ENCODE measurements at regions not wholly inside any gene's neighbourhood (a gene's known extent, or its start where the extent isn't known, plus 50 kb on each side); places are given as distances from the start of the nearest gene placed in this dataset.

GRCh38 chr6:145228962-145229582 lies 506.2 kb downstream of the EPM2A start:
- Histone ChIP-seq H3K27ac (ENCODE audit: low read depth) (no peak overlapping the region), H3K36me3 (ENCODE audit: insufficient read depth) (no peaks in the 10 kb centered on the region), H2AFZ (no peak overlapping the region), H3K4me2 (no peak overlapping the region), H3K27me3 (ENCODE audit: insufficient read depth) (no peaks in the 10 kb centered on the region), H3K79me2 (replicated peaks; ENCODE audit: insufficient read depth) (no peaks in the 10 kb centered on the region), H4K20me1 (replicated peaks; ENCODE audit: insufficient read depth) (no peaks in the 10 kb centered on the region), H3K9me2 (ENCODE audit: insufficient read depth) (peaks cover 6% of the 10 kb centered on the region), H3F3A (replicated peaks; ENCODE audit: low read depth) (no peaks in the 10 kb centered on the region), H3K4me1 (ENCODE audit: insufficient read depth) (no peaks in the 10 kb centered on the region), H3K4me3 (no peak overlapping the region)
- Mint-ChIP-seq H3K27me3 (ENCODE audit: insufficient read depth, low read depth, poor library complexity) (no peaks in the 10 kb centered on the region), H3K36me3 (ENCODE audit: low read depth) (no peaks in the 10 kb centered on the region), H3K4me3 (no peak overlapping the region), H3K9me3 (no peaks in the 10 kb centered on the region), H3K4me1 (no peaks in the 10 kb centered on the region), H3K27ac (no peak overlapping the region)
- ATAC-seq (no peak), DNase-seq (ENCODE audit: low spot score) (no peak)
- no peak for TF ChIP-seq CTCF (conservative IDR thresholded peaks at IDR 0.05; ENCODE audit: low read depth in 2 of 2)
- no peak for TF ChIP-seq ZNF462 (CRISPR knock-in tag; IDR thresholded peaks at IDR 0.05)
- TF ChIP-seq REST (IDR thresholded peaks at IDR 0.05; ENCODE audit: unreplicated experiment) = no peak
- TF ChIP-seq JUNB (IDR thresholded peaks at IDR 0.05; ENCODE audit: unreplicated experiment) = no peak
- TF ChIP-seq, protein P1, sequence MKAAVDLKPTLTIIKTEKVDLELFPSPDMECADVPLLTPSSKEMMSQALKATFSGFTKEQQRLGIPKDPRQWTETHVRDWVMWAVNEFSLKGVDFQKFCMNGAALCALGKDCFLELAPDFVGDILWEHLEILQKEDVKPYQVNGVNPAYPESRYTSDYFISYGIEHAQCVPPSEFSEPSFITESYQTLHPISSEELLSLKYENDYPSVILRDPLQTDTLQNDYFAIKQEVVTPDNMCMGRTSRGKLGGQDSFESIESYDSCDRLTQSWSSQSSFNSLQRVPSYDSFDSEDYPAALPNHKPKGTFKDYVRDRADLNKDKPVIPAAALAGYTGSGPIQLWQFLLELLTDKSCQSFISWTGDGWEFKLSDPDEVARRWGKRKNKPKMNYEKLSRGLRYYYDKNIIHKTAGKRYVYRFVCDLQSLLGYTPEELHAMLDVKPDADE (IDR thresholded peaks at IDR 0.05) = no peak
- TF ChIP-seq ZNF114 (CRISPR knock-in tag; IDR thresholded peaks at IDR 0.05) = no peak
- TF ChIP-seq STAT1 (IDR thresholded peaks at IDR 0.05; ENCODE audit: unreplicated experiment) = no peak
- no peak for TF ChIP-seq ZNF331 (CRISPR knock-in tag; IDR thresholded peaks at IDR 0.05; ENCODE audit: low read depth)
- TF ChIP-seq CREB1 (CRISPR knock-in tag; IDR thresholded peaks at IDR 0.05; ENCODE audit: low read depth) = no peak
- TF ChIP-seq EZH2 (IDR thresholded peaks at IDR 0.05; ENCODE audit: low read depth, unreplicated experiment) = no peak
- TF ChIP-seq POLR2AphosphoS5 (IDR thresholded peaks at IDR 0.05; ENCODE audit: low read depth) = no peak
- TF ChIP-seq NANOG (IDR thresholded peaks at IDR 0.05; ENCODE audit: borderline replicate concordance) = no peak
- no peak for TF ChIP-seq EZH2phosphoT487 (IDR thresholded peaks at IDR 0.05; ENCODE audit: unreplicated experiment)

Data from GM23338 (cell line).